ENCODE measurements at regions not wholly inside any gene's neighbourhood (a gene's known extent, or its start where the extent isn't known, plus 50 kb on each side); places are given as distances from the start of the nearest gene placed in this dataset.

GRCh38 chr15:93917181-93917580, 314.2 kb upstream of the MCTP2 start:
- TF ChIP-seq EZH2 (IDR thresholded peaks at IDR 0.05; ENCODE audit: insufficient read depth, poor library complexity, severe bottlenecking) (no peak), EZH2phosphoT487 (IDR thresholded peaks at IDR 0.05; ENCODE audit: insufficient read depth, low read depth) (no peak)
